Stomach (tissue), 8 donors: ENCODE measurements at regions not wholly inside any gene's neighbourhood (a gene's known extent, or its start where the extent isn't known, plus 50 kb on each side); places are given as distances from the start of the nearest gene placed in this dataset.

Experiments
- DNase-seq, 2 donors: peaks; one replicate each; pipeline versions ENCODE4 v3.0.0 to v3.0.0-alpha.2; 2013 to 2019
- H3K27ac ChIP-seq, 5 donors: fragments of 200-600 bp in 4 of 5; sonication (generic) in 4 of 5; one replicate each; pipeline ENCODE4 v1.5.1; 2013 to 2019; ENCODE audit warnings: mild to moderate bottlenecking in 1 of 5, moderate library complexity in 1 of 5
- H3K27me3 ChIP-seq, 3 donors: fragments of 200-600 bp; sonication (generic); one replicate each; pipeline ENCODE4 v1.5.1; 2017 to 2019; ENCODE audit warnings: mixed run types in 1 of 3
- H3K36me3 ChIP-seq, 4 donors: fragments of 200-600 bp; sonication (generic); 1 replicate in 3 of 4; 2 replicates in 1 of 4; pipeline ENCODE4 v1.5.1; 2016 to 2019
- H3K4me1 ChIP-seq, 4 donors: fragments of 200-600 bp; sonication (generic); one replicate each; pipeline ENCODE4 v1.5.1; 2016 to 2019
- H3K4me3 ChIP-seq, 4 donors: fragments of 200-600 bp; sonication (generic) in 3 of 4; one replicate each; pipeline ENCODE4 v1.5.1; 2016 to 2019; ENCODE audit warnings: mild to moderate bottlenecking in 1 of 4
- H3K9me3 ChIP-seq, 4 donors: fragments of 200-600 bp; sonication (generic); one replicate each; pipeline ENCODE4 v1.5.1; 2016 to 2019
- CTCF ChIP-seq, 7 experiments: fragments of 450-650 bp in 4 of 7; fragments of 200-600 bp in 3 of 7; sonication (generic) in 3 of 7; IDR thresholded peaks; one replicate each; pipeline ENCODE4 v1.5.1; 2016 to 2019; ENCODE audit warnings: antibody characterized with exemption in 7 of 7, control low read depth in 2 of 7, mild to moderate bottlenecking in 1 of 7
- EP300 ChIP-seq: sonication (generic); formaldehyde crosslinking; IDR thresholded peaks from one replicate; pipeline ENCODE4 v1.6.1; 2017; ENCODE audit warnings: antibody characterized with exemption
- POLR2A ChIP-seq, 4 donors: fragments of 450-650 bp; IDR thresholded peaks; one replicate each; pipeline ENCODE4 v1.6.1; 2016; ENCODE audit warnings: antibody characterized with exemption in 4 of 4, control low read depth in 2 of 4, mild to moderate bottlenecking in 1 of 4, moderate library complexity in 1 of 4
- POLR2AphosphoS5 ChIP-seq, 3 donors: sonication (generic); formaldehyde crosslinking; IDR thresholded peaks; one replicate each; pipeline ENCODE4 v1.6.1; 2016; ENCODE audit warnings: antibody characterized with exemption in 3 of 3
- WGBS, 5 donors: extraction: QIAGEN DNeasy Blood & Tissue Kit in 3 of 5; methylation state at CpG; one replicate each; pipeline versions ENCODE4 v1.1.5 to v1.1.7; 2013 to 2018; 5-methylcytosine and 5-hydroxymethylcytosine counted together
- intact Hi-C: fragments of 100-400 bp; cut with DNase I; formaldehyde crosslinking; loops from one replicate; pipeline ENCODE4 v1.15.1; 2023; ENCODE audit warnings: low total_unique reads
- donor health status: healthy with polysubstance abuse.
- donor health status: Bipolar disorder and iron deficiency.
- donor health status: healthy.

GRCh38 chr10:43931308-43931930 is 282.7 kb upstream of the ZNF32 start:
- WGBS, 5 donors, result 83 to 90% (median 87%) methylated on average over 4 of the region's 4 CpGs
- H3K27ac ChIP-seq, result no peak overlapping the region
- no peaks in the 10 kb centered on the region for H3K9me3 ChIP-seq
- no peaks in the 10 kb centered on the region for H3K4me1 ChIP-seq
- H3K4me3 ChIP-seq, result no peak overlapping the region
- H3K36me3 ChIP-seq, result no peaks in the 10 kb centered on the region
- DNase-seq, result no peak
- TF ChIP-seq CTCF (IDR thresholded peaks at IDR 0.05), result no peak
- TF ChIP-seq POLR2AphosphoS5 (IDR thresholded peaks at IDR 0.05), result no peak
- intact Hi-C loops, result no loop called here
- H3K27me3 ChIP-seq, result no peaks in the 10 kb centered on the region

GRCh38 chr10:43930777-43931176 is 282.1 kb upstream of the ZNF32 start:
- H3K36me3 ChIP-seq, result no peaks in the 10 kb centered on the region
- TF ChIP-seq EP300, result no peak
- no peak for TF ChIP-seq POLR2AphosphoS5 (IDR thresholded peaks at IDR 0.05)
- no peak for DNase-seq
- no peak overlapping the region for H3K27ac ChIP-seq
- no peaks in the 10 kb centered on the region for H3K4me1 ChIP-seq
- WGBS, 5 donors, result 93 to 97% (median 93%) methylated on average over 5 of the region's 5 CpGs
- no peaks in the 10 kb centered on the region for H3K27me3 ChIP-seq
- no peak overlapping the region for H3K4me3 ChIP-seq
- intact Hi-C loops, result no loop called here
- no peaks in the 10 kb centered on the region for H3K9me3 ChIP-seq

DNA sequence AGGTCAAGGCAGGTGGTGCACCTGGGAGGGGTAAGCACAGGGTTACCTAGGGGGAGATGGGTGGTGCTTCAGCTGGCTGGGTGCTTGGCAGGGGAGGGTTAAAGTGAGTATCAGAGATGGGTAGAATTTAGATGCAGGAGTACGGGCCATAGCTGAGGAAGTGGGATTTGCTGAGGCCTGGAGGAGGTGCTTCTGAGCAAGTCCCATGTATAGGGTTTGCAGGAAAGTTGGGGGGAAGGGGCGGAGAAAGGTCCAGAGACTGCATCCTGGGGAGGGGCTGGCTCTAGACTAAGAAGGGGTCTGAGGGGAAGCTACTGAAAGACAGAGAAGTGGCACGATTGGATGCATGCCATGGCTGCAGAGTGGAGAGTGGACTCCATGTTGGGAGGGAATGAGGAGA is 281.6 kb upstream of the ZNF32 start:
- no peak overlapping the region for H3K27ac ChIP-seq
- TF ChIP-seq CTCF (IDR thresholded peaks at IDR 0.05), result no peak
- no peak for TF ChIP-seq POLR2AphosphoS5 (IDR thresholded peaks at IDR 0.05)
- TF ChIP-seq POLR2A (IDR thresholded peaks at IDR 0.05), result no peak
- no peak for TF ChIP-seq EP300
- H3K27me3 ChIP-seq, result no peaks in the 10 kb centered on the region
- intact Hi-C loops, result no loop called here
- WGBS, 5 donors, result 74 to 96% (median 92%) methylated on average over 3 of the region's 3 CpGs
- H3K36me3 ChIP-seq, result no peaks in the 10 kb centered on the region
- H3K4me1 ChIP-seq, result no peaks in the 10 kb centered on the region
- no peak overlapping the region for H3K4me3 ChIP-seq
- no peak for DNase-seq
- no peaks in the 10 kb centered on the region for H3K9me3 ChIP-seq

GRCh38 chr10:43929122-43929521 is 280.4 kb upstream of the ZNF32 start:
- no peak overlapping the region for H3K27ac ChIP-seq
- TF ChIP-seq POLR2A (IDR thresholded peaks at IDR 0.05) (no peak), POLR2AphosphoS5 (IDR thresholded peaks at IDR 0.05) (no peak), EP300 (no peak), CTCF (IDR thresholded peaks at IDR 0.05) (no peak)
- intact Hi-C loops, result no loop called here
- H3K4me1 ChIP-seq, result no peaks in the 10 kb centered on the region
- H3K36me3 ChIP-seq, result no peaks in the 10 kb centered on the region
- H3K4me3 ChIP-seq, result no peak overlapping the region
- no peaks in the 10 kb centered on the region for H3K9me3 ChIP-seq
- no peaks in the 10 kb centered on the region for H3K27me3 ChIP-seq
- WGBS, 5 donors, result 87 to 94% (median 92%) methylated on average over 6 of the region's 6 CpGs
- no peak for DNase-seq

GRCh38 chr10:43928425-43928968 is 279.8 kb upstream of the ZNF32 start:
- Histone ChIP-seq H3K9me3 (no peaks in the 10 kb centered on the region), H3K4me3 (no peak overlapping the region), H3K36me3 (no peaks in the 10 kb centered on the region), H3K27ac (no peak overlapping the region), H3K27me3 (no peaks in the 10 kb centered on the region), H3K4me1 (no peaks in the 10 kb centered on the region)
- DNase-seq, result no peak
- 77 to 84% (median 79%) methylated on average over 7 of the region's 7 CpGs for WGBS, 5 donors
- intact Hi-C loops, result no loop called here
- TF ChIP-seq POLR2A (IDR thresholded peaks at IDR 0.05) (no peak), EP300 (no peak), POLR2AphosphoS5 (IDR thresholded peaks at IDR 0.05) (no peak), CTCF (IDR thresholded peaks at IDR 0.05) (no peak)
